HG02938 (cell line): ENCODE measurements at regions not wholly inside any gene's neighbourhood (a gene's known extent, or its start where the extent isn't known, plus 50 kb on each side); places are given as distances from the start of the nearest gene placed in this dataset.
"Not testable (repeated sequence)": the region's sequence is repeated elsewhere in the genome, so short reads cannot be mapped to it uniquely, and the experiment has no call there.

Experiments used
- ATAC-seq: cut with Tn5 transposase; IDR thresholded peaks from one replicate; pipeline ENCODE4 v1.9.1; 2021; ENCODE audit warnings: mild to moderate bottlenecking, moderate library complexity; ENCODE audit not compliant: unreplicated experiment

GRCh38 chr12:115898670-115899069 lies 378.8 kb downstream of the MED13L start:
- ATAC-seq = no peak

- ATAC-seq = no peak
These were observed 379.8 kb downstream of the MED13L start for GRCh38 chr12:115897729-115898128.

GRCh38 chr12:115895247-115895646 lies 382.2 kb downstream of the MED13L start:
- no peak for ATAC-seq

GRCh38 chr12:115891556-115892164 lies 385.8 kb downstream of the MED13L start:
- no peak for ATAC-seq

- no peak for ATAC-seq
These were observed 390.8 kb downstream of the MED13L start for GRCh38 chr12:115886666-115887065.

- no peak for ATAC-seq
These were observed 392.3 kb downstream of the MED13L start for GRCh38 chr12:115885040-115885690.

- ATAC-seq = no peak
These were observed 394.6 kb downstream of the MED13L start for GRCh38 chr12:115882936-115883335.

GRCh38 chr12:115880238-115880637 lies 397.3 kb downstream of the MED13L start:
- ATAC-seq = no peak

GRCh38 chr12:115879354-115879753 lies 398.1 kb downstream of the MED13L start:
- ATAC-seq = no peak

GRCh38 chr12:115873451-115874082 lies 403.9 kb downstream of the MED13L start:
- no peak for ATAC-seq

GRCh38 chr12:115872919-115873357 lies 404.6 kb downstream of the MED13L start:
- no peak for ATAC-seq

- ATAC-seq = no peak
These were observed 405.3 kb downstream of the MED13L start for GRCh38 chr12:115872212-115872611.

GRCh38 chr12:115871714-115872113 lies 405.8 kb downstream of the MED13L start:
- ATAC-seq = no peak

GRCh38 chr12:115870510-115870909 lies 407.0 kb downstream of the MED13L start:
- ATAC-seq = no peak

- no peak for ATAC-seq
These were observed 407.5 kb downstream of the MED13L start for GRCh38 chr12:115870021-115870420.

- no peak for ATAC-seq
These were observed 407.9 kb downstream of the MED13L start for GRCh38 chr12:115869604-115870003.

GRCh38 chr12:115868624-115869023 lies 408.9 kb downstream of the MED13L start:
- no peak for ATAC-seq

GRCh38 chr12:115867854-115868253 lies 409.6 kb downstream of the MED13L start:
- ATAC-seq = no peak

- ATAC-seq = no peak
These were observed 410.5 kb downstream of the MED13L start for GRCh38 chr12:115866909-115867525.

GRCh38 chr12:115866281-115866680 lies 411.2 kb downstream of the MED13L start:
- not testable (repeated sequence) for ATAC-seq

- ATAC-seq = no peak
These were observed 413.1 kb downstream of the MED13L start for GRCh38 chr12:115864396-115864795.

GRCh38 chr12:115860619-115861018 lies 416.9 kb downstream of the MED13L start:
- ATAC-seq = no peak
